H9 (cell line): ENCODE measurements at regions not wholly inside any gene's neighbourhood (a gene's known extent, or its start where the extent isn't known, plus 50 kb on each side); places are given as distances from the start of the nearest gene placed in this dataset.

ENCODE experiments used
- DNase-seq: peaks from one replicate; pipeline ENCODE4 v3.0.0-alpha.2; 2017
- H2AFZ ChIP-seq: one replicate; pipeline ENCODE4 v1.6.1; 2013; ENCODE audit warnings: mild to moderate bottlenecking, low read length, control low read depth, moderate library complexity
- H2AK5ac ChIP-seq: 2 replicates; pipeline ENCODE4 v1.6.1; 2013; ENCODE audit warnings: low read length, control low read depth, mixed read lengths; ENCODE audit not compliant: insufficient read length
- H2BK120ac ChIP-seq: one replicate; pipeline ENCODE4 v1.6.1; 2013; ENCODE audit warnings: low read depth, mild to moderate bottlenecking, low read length, control low read depth, inconsistent platforms; ENCODE audit not compliant: poor library complexity, severe bottlenecking
- H2BK12ac ChIP-seq: 2 replicates; pipeline ENCODE4 v1.6.1; 2013; ENCODE audit warnings: low read length, control low read depth, mixed read lengths, low read depth; ENCODE audit not compliant: insufficient read length
- H2BK15ac ChIP-seq: 2 replicates; pipeline ENCODE4 v1.6.1; 2013; ENCODE audit warnings: low read depth, low read length, control low read depth
- H2BK20ac ChIP-seq: one replicate; pipeline ENCODE4 v1.6.1; 2013; ENCODE audit warnings: low read depth, mild to moderate bottlenecking, low read length, control low read depth, inconsistent platforms; ENCODE audit not compliant: poor library complexity, severe bottlenecking
- H2BK5ac ChIP-seq: 2 replicates; pipeline ENCODE4 v1.6.1; 2013; ENCODE audit warnings: low read length, control low read depth, mixed read lengths; ENCODE audit not compliant: insufficient read length
- H3K14ac ChIP-seq: 2 replicates; pipeline ENCODE4 v1.6.1; 2013; ENCODE audit warnings: low read length, control low read depth; ENCODE audit not compliant: insufficient read depth
- H3K18ac ChIP-seq: 2 replicates; pipeline ENCODE4 v1.6.1; 2013; ENCODE audit warnings: low read depth, mild to moderate bottlenecking, mixed read lengths, low read length, control low read depth; ENCODE audit not compliant: insufficient read length
- H3K23ac ChIP-seq: 2 replicates; pipeline ENCODE4 v1.6.1; 2013; ENCODE audit warnings: low read length, control low read depth, mixed read lengths, low read depth; ENCODE audit not compliant: insufficient read length
- H3K23me2 ChIP-seq: 2 replicates; pipeline ENCODE4 v1.6.1; 2013; ENCODE audit warnings: low read depth, mild to moderate bottlenecking, mixed read lengths, low read length, control low read depth; ENCODE audit not compliant: insufficient read length, poor library complexity, severe bottlenecking
- H3K27ac ChIP-seq: 2 replicates; pipeline ENCODE4 v1.5.1; 2013; ENCODE audit warnings: low read length, control low read depth, mixed read lengths, low read depth; ENCODE audit not compliant: insufficient read length
- H3K27me3 ChIP-seq: 2 replicates; pipeline ENCODE4 v1.6.1; 2013; ENCODE audit warnings: low read length, control low read depth, inconsistent platforms; ENCODE audit not compliant: insufficient read depth
- H3K4ac ChIP-seq: 2 replicates; pipeline ENCODE4 v1.6.1; 2013; ENCODE audit warnings: low read depth, mild to moderate bottlenecking, control low read depth, inconsistent platforms, low read length, moderate library complexity
- H3K4me1 ChIP-seq: 2 replicates; pipeline ENCODE4 v1.6.1; 2013; ENCODE audit warnings: low read length, control low read depth, inconsistent platforms; ENCODE audit not compliant: insufficient read depth
- H3K4me2 ChIP-seq: 2 replicates; pipeline ENCODE4 v1.6.1; 2013; ENCODE audit warnings: low read length, control low read depth, mixed read lengths; ENCODE audit not compliant: insufficient read length, insufficient read depth
- H3K56ac ChIP-seq: 2 replicates; pipeline ENCODE4 v1.6.1; 2013; ENCODE audit warnings: low read depth, mild to moderate bottlenecking, mixed read lengths, low read length, control low read depth; ENCODE audit not compliant: insufficient read length
- H3K79me1 ChIP-seq: 2 replicates; pipeline ENCODE4 v1.6.1; 2013; ENCODE audit warnings: low read depth, mild to moderate bottlenecking, moderate library complexity, low read length, control low read depth, inconsistent platforms; ENCODE audit not compliant: insufficient read depth, poor library complexity, severe bottlenecking
- H3K79me2 ChIP-seq: 2 replicates; pipeline ENCODE4 v1.6.1; 2013; ENCODE audit warnings: low read length, control low read depth, inconsistent platforms; ENCODE audit not compliant: insufficient read depth
- H3K9ac ChIP-seq: 2 replicates; pipeline ENCODE4 v1.6.1; 2013; ENCODE audit warnings: low read length, control low read depth, mixed read lengths; ENCODE audit not compliant: insufficient read length; ENCODE audit errors: extremely low read depth
- H3K9me3 ChIP-seq: one replicate; pipeline ENCODE4 v1.6.1; 2013; ENCODE audit warnings: low read depth, low read length, inconsistent platforms; ENCODE audit not compliant: control insufficient read depth
- H3T11ph ChIP-seq: one replicate; pipeline ENCODE4 v1.6.1; 2013; ENCODE audit warnings: mild to moderate bottlenecking, low read length, control low read depth, inconsistent platforms
- H4K20me1 ChIP-seq: one replicate; pipeline ENCODE4 v1.6.1; 2013; ENCODE audit not compliant: control insufficient read depth, insufficient read length, insufficient read depth
- H4K5ac ChIP-seq: 2 replicates; pipeline ENCODE4 v1.6.1; 2013; ENCODE audit warnings: low read depth, mild to moderate bottlenecking, mixed read lengths, low read length, control low read depth; ENCODE audit not compliant: insufficient read length
- H4K8ac ChIP-seq: replicated peaks from 2 replicates; pipeline ENCODE4 v1.6.1; 2013; ENCODE audit warnings: low read length, control low read depth, mixed read lengths, low read depth; ENCODE audit not compliant: insufficient read length
- H4K91ac ChIP-seq: 2 replicates; pipeline ENCODE4 v1.6.1; 2013; ENCODE audit warnings: low read depth, mild to moderate bottlenecking, moderate library complexity, mixed read lengths, low read length, control low read depth; ENCODE audit not compliant: insufficient read length
- H3K27ac Mint-ChIP-seq, 3 experiments: 2 replicates in 2 of 3; 3 replicates in 1 of 3; pipeline ENCODE4 v1.8.0; 2020 to 2021; ENCODE audit warnings: mixed read lengths in 3 of 3, mild to moderate bottlenecking in 1 of 3, moderate library complexity in 1 of 3
- H3K27me3 Mint-ChIP-seq: 2 replicates; pipeline ENCODE4 v1.8.0; 2021; ENCODE audit warnings: low read depth, mild to moderate bottlenecking, moderate library complexity, mixed read lengths
- H3K36me3 Mint-ChIP-seq, 3 experiments: 2 replicates in 2 of 3; 3 replicates in 1 of 3; pipeline ENCODE4 v1.8.0; 2020 to 2021; ENCODE audit warnings: low read depth in 3 of 3, mixed read lengths in 3 of 3; ENCODE audit not compliant: insufficient read depth in 1 of 3
- H3K4me1 Mint-ChIP-seq, 2 experiments: 2 replicates each; pipeline ENCODE4 v1.8.0; 2020; ENCODE audit warnings: mixed read lengths in 2 of 2
- H3K4me3 Mint-ChIP-seq, 2 experiments: 2 replicates in 1 of 2; 3 replicates in 1 of 2; pipeline ENCODE4 v1.8.0; 2020 to 2021; ENCODE audit warnings: mild to moderate bottlenecking in 2 of 2, mixed read lengths in 2 of 2, moderate library complexity in 1 of 2
- H3K9me3 Mint-ChIP-seq, 2 experiments: 2 replicates in 1 of 2; 3 replicates in 1 of 2; pipeline ENCODE4 v1.8.0; 2020; ENCODE audit warnings: mild to moderate bottlenecking in 2 of 2, mixed read lengths in 2 of 2, moderate library complexity in 1 of 2
- WGBS: extraction: QIAGEN DNeasy Blood & Tissue Kit; methylation state at CpG from one replicate; pipeline ENCODE4 v1.1.7; 2013; ENCODE audit warnings: missing lambda C conversion rate, low lambda C conversion rate, mixed read lengths; ENCODE audit not compliant: insufficient read length; ENCODE audit errors: extremely low coverage; 5-methylcytosine and 5-hydroxymethylcytosine counted together
- TF ChIP-seq, protein P1 (sequence below): fragments of 200-600 bp; sonication (generic); conservative IDR thresholded peaks from 3 replicates; pipeline ENCODE4 v1.8.0; 2021; ENCODE audit warnings: antibody characterized with exemption, mild to moderate bottlenecking

DNA sequence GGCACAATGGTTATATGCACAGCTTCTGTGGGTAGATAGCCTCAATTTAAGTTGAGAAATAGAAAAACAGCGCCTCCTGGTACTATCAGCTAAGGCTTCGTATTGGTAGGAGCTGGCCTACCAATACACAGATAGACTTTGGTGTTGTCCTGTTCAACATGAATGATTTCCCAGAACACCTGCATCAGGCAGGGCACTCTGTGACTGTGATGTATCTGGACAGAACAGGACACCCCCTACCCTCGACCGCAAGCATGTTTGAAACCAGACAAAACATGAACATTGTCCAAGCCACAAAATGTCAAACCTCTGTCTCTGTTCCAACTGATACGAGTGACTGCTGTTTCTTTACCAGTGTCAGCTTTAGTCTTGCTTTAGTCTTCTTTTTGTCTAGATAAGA is 144.9 kb downstream of the HAPSTR1 start:
- Histone ChIP-seq H3K9me3 (no peaks in the 10 kb centered on the region), H4K5ac (no peak overlapping the region), H3K27ac (no peak overlapping the region), H2BK20ac (no peak overlapping the region), H3K9ac (no peak overlapping the region), H3K23me2 (no peaks in the 10 kb centered on the region), H3K79me1 (no peaks in the 10 kb centered on the region), H3K14ac (no peak overlapping the region), H4K20me1 (no peaks in the 10 kb centered on the region), H2AFZ (no peak overlapping the region), H4K8ac (no peak overlapping the region), H2BK15ac (no peak overlapping the region), H3T11ph (no peak overlapping the region), H2BK12ac (no peak overlapping the region), H3K79me2 (no peaks in the 10 kb centered on the region), H3K4ac (no peak overlapping the region), H3K27me3 (no peaks in the 10 kb centered on the region), H3K18ac (no peak overlapping the region), H3K23ac (no peak overlapping the region), H2BK5ac (no peak overlapping the region), H3K4me2 (no peak overlapping the region), H3K56ac (no peak overlapping the region), H3K4me1 (peaks cover 3% of the 10 kb centered on the region; the same call in 1 of the 2 replicates), H4K91ac (no peak overlapping the region), H2AK5ac (no peak overlapping the region), H2BK120ac (no peak overlapping the region)
- WGBS = no CpG with 5 or more reads among the region's 5 CpGs
- DNase-seq = no peak
- peaks cover 10 to 12% of the 10 kb centered on the region in 2 experiments for H3K4me1 Mint-ChIP-seq
- H3K27ac Mint-ChIP-seq = no peak overlapping the region; a peak in 1 of 7 replicates
- TF ChIP-seq, protein P1, sequence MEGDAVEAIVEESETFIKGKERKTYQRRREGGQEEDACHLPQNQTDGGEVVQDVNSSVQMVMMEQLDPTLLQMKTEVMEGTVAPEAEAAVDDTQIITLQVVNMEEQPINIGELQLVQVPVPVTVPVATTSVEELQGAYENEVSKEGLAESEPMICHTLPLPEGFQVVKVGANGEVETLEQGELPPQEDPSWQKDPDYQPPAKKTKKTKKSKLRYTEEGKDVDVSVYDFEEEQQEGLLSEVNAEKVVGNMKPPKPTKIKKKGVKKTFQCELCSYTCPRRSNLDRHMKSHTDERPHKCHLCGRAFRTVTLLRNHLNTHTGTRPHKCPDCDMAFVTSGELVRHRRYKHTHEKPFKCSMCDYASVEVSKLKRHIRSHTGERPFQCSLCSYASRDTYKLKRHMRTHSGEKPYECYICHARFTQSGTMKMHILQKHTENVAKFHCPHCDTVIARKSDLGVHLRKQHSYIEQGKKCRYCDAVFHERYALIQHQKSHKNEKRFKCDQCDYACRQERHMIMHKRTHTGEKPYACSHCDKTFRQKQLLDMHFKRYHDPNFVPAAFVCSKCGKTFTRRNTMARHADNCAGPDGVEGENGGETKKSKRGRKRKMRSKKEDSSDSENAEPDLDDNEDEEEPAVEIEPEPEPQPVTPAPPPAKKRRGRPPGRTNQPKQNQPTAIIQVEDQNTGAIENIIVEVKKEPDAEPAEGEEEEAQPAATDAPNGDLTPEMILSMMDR = no peak
- H3K36me3 Mint-ChIP-seq = peaks cover 2 to 7% (median 4%) of the 10 kb centered on the region in 3 experiments; a peak in 4 of 7 replicates
- peaks cover 8 to 10% of the 10 kb centered on the region in 2 experiments for H3K9me3 Mint-ChIP-seq
- peaks cover 1% of the 10 kb centered on the region; the same call in 1 of the 2 replicates for H3K27me3 Mint-ChIP-seq
- H3K4me3 Mint-ChIP-seq = no peak overlapping the region
